Hematopoietic multipotent progenitor cell treated with erythropoietin and hydrocortisone succinate and interleukin-3 and kit ligand, for 17 days (in vitro differentiated cells): ENCODE measurements at regions not wholly inside any gene's neighbourhood (a gene's known extent, or its start where the extent isn't known, plus 50 kb on each side); places are given as distances from the start of the nearest gene placed in this dataset.

Experiments used
- DNase-seq: peaks from one replicate; pipeline ENCODE4 v3.0.0-alpha.2; 2015; ENCODE audit warnings: low spot score

DNA sequence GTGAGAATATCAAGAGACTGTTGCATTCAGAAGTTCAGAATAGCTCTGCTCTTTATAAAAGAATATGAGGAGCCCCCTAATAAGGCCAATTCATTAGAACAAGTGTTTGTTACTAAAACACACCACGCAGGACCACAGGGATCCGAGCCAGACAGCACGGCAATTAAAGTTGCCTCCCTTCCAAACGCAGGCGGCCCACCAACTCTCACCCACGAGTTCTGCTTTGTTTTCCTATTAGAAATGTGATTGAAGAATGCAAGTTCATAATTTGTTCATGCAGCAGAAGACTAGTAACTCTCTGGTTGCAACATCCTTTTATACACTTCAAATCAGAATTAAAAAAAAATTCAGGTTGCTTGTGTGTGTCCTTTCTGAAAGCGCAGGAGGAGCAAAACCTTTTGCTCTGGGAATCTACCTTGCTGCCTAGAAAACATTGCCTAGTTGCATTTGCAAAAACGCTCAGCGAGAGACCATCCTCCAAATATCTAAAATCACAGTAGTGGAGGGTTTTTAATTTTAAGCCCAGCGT is 1044.1 kb upstream of the NR2F2 start:
- no peak for DNase-seq

DNA sequence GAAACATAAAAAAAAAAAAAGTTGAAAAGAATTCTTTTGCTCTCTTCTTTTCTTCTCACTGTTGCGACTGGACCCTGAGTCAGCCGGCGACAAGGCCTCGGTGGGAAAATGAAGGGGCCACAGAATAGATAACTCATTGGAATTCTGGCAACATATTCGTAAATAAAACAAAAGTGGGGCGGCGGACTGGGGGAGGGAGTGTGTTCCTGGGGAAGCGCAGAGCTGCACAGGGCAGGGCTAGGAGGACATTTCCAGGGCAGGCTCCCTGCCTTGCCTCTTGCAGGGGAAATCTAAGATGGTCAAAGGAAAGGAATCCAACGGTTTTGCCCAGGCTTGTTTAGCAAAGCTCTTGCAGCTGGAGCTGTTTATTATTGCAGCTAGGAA is 1042.8 kb upstream of the NR2F2 start:
- DNase-seq = no peak

- DNase-seq = no peak
Measured at GRCh38 chr15:95288626-95289025, 1041.9 kb upstream of the NR2F2 start.

DNA sequence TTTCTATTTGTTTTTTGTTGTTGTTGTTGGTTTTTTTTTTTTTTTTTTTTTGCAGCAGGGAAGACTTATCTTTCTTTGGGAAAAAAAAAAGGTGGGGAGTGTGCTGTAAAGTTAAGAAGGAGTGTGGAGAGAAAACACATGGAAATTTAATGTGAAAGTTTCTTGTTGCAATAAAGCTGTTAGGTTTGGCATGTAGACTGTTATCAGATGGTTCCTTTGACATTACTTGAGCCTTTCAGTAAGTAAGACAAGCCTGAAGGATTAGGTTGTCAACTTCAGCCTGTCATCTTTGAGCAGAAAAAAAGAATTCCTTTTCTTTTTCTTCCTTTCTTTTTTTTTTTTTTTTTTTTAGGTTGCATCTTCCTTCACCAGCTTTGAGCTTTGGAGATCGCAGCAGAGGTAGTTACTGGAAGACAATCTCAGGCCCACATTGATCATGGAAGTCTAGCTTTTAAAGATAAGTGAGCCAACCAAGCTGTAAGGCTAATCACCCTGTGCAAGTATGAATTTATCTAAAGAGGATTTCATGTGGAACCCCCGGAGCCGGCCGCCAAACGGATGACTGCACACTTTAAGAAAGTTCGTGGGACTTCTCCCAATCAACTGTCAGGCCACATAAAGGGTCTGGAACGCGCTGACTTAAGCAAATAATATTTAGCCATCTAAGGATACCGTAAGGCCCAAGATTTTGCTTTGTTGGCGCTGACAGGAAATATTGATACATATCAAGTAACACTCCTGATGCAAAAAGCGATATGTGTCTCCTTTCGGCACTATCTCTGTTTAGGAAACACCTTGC is 1040.1 kb upstream of the NR2F2 start:
- DNase-seq = no peak

- peak; percentile 28 for DNase-seq
Measured at GRCh38 chr15:95291898-95292472, 1038.5 kb upstream of the NR2F2 start.

DNA sequence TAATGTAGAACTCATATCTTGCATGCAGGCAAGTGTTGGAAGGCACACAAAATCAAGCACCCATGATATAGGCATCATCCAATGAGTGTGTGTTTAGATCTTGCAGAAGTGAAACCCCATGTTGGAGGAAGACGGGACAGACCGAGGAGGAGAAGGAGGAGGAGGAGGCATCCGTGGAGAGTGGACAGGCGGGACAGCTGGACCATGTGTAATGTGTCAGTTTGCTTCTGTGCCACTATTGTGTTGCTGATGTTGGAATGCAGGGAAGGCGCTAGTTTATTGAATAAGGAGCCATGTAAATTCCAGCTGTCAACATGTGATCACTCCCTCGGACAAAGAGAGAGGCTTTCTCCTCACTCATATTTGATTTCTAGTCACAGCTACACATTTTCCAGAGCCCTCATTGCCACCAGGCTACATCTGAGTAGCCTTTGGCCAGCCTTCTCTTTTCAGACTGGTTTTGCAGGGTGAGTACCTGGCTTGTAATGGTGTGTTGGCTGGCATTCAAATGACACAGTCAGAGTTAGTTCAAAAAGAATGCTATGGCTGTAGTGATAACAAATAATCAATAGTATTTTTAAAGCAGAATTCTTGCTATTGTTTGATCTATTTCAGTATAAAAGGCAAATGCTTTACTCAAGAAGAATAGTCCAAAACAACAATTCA is 1037.6 kb upstream of the NR2F2 start:
- DNase-seq = no peak

GRCh38 chr15:95293456-95294031 is 1037.0 kb upstream of the NR2F2 start:
- DNase-seq = no peak

GRCh38 chr15:95295363-95295762 is 1035.1 kb upstream of the NR2F2 start:
- DNase-seq = no peak

DNA sequence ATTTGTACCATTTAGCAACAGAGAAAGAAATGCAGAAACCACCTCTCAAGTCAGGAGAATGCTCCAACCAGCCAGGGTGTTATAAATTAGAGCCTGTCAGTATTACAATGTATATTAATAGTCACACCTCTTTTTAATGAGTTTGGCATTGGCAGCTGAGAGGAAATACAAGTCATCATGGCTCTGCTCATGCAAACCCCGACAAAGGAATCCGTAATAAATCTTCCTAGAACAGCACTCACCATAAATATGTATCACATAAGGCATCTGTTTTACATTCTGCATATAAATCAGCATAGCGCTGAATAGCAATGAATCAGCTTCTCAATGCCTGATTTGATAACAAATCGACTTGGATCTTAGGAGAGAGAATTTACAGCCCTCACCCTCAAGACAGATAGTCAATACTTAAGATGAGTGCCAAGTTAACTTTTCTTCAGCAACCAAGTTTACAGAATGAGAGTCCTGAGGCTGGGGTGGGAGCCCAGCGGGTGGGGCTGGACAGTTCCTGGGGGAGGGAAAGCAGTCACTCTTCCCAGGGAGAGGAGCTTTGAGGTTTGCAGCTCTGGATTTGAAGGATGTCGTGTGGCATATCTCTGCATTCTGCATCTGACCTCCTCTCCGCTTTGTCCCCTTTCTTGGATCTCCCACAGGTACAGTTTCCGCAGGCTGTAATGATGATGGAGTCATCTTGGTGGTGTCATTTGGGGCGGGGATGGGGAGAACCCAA is 1034.4 kb upstream of the NR2F2 start:
- DNase-seq = no peak

- no peak for DNase-seq
Measured at GRCh38 chr15:95296643-95297042, 1033.9 kb upstream of the NR2F2 start.

DNA sequence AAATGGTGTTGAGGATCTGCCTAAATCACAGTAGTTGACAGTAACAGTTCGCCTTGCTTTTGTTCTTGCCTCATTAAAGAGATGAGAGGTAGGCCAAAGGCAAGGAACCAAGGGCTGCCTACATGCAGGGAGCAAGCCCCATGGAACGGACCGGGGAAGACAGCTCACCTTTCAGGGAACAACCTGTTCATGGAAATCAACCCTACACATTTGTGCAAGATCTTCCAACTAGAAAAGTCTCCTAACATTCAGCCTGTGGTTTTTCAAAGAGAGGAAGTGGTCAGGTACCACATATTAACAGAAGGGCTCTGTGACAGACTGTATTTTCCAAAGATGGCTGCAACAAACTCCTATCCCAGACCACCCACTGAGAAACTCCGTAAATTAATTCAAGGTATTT is 1031.8 kb upstream of the NR2F2 start:
- no peak for DNase-seq

GRCh38 chr15:95300958-95301357 is 1029.5 kb upstream of the NR2F2 start:
- no peak for DNase-seq

GRCh38 chr15:95302206-95302605 is 1028.3 kb upstream of the NR2F2 start:
- DNase-seq = no peak

DNA sequence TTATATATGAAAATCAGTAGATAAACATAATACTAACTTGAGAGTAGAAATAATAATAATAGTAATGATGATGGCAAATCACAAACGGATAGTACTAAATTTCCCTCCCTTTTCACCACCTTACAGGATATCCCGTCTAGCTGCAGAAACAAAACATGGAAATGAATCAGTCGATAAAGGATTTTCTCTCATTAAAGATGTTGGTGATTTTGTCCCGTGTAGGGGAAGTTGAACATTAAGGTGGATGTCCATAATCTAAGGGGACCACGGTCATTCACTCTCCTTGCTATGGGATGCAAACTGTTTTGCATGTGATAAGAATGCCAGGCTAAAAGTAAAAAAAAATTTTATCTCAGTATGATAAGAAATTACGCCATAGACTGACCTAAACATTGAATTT is 1027.7 kb upstream of the NR2F2 start:
- no peak for DNase-seq

DNA sequence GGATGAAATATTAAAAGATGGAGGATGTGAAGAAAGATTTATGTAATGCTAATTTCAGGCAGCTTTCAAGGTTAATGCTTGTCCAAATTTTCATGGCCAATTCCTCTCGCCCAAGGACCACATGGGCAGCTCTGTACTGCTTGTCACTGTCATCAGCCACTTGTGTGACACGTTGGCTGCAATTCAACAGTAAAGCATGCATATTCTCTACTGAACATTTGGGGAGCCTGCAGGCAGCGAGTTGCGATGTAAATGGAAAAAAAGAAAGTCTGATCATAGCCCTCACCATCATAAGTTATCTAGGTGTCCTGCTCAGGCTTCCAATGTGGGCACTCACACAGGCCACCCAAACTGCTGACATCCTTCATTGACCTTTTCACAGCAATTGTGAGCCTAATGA is 1026.8 kb upstream of the NR2F2 start:
- DNase-seq = no peak

- DNase-seq = no peak
Measured at GRCh38 chr15:95304151-95304946, 1026.2 kb upstream of the NR2F2 start.

GRCh38 chr15:95304947-95305400 is 1025.5 kb upstream of the NR2F2 start:
- DNase-seq = no peak

DNA sequence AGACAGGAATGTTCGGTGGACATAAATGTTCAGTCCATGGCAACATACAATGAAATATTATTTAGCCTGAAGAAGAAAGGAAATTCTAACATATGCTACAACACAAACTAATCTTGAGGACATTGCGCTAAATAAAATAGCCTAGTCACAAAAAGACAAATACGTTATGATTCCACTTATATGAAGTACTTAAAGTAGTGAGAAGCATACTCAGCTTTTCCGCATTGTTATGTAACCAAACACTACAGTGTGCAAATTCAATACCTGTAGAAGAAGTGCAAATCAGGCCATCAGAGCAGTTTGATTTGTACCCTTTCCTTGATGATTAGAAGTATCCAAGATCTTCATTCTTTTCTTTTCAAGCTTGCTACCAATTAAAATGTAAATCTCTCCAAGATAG is 1023.4 kb upstream of the NR2F2 start:
- no peak for DNase-seq

DNA sequence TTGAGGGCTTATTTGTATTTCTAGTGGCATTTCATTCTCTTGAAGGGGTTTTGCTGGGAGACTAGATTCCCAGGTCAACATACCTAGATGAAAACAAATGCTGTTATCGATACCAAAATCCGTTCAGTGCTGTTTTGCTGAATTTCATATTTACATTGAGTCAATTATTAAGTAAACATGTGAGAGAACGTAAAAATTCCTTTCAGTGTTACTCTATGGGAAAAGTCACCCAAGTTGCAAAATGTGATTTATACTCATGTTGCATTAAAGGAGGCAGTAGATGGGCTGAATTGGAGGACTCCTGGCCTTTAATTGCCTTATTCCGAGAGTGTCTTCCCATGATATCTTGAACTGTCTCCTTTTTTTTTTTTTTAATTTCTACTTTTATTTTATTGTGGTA is 1011.3 kb upstream of the NR2F2 start:
- no peak for DNase-seq

DNA sequence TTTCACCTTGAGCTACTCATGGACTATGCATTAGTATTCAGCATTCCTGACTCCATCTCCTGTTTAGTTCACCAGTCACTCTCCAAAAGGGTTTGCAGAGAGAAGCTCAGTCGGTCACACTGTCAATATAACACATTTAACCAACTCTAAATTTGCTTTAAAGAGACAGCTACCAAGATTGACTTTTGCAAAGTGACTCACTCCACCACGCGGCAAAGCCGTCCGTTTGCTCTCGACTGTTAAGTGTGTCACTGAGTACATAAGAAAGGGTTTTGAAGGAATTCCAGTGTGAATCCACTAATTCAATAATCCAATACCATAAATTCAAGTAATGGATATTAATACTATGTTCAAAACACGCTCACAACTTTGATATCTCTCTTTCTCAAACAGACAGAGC is 1006.7 kb upstream of the NR2F2 start:
- no peak for DNase-seq

- DNase-seq = no peak
Measured at GRCh38 chr15:95324656-95325055, 1005.8 kb upstream of the NR2F2 start.
